Right lobe of liver (tissue), 4 donors: ENCODE measurements at regions not wholly inside any gene's neighbourhood (a gene's known extent, or its start where the extent isn't known, plus 50 kb on each side); places are given as distances from the start of the nearest gene placed in this dataset.

ENCODE experiments used
- POLR2A ChIP-seq: fragments of 450-650 bp; IDR thresholded peaks from one replicate; pipeline ENCODE4 v1.6.1; 2017; ENCODE audit warnings: antibody characterized with exemption, mild to moderate bottlenecking
- TF ChIP-seq, protein P1 (sequence below), 4 donors: fragments of 200-600 bp in 3 of 4; fragments of 450-650 bp in 1 of 4; IDR thresholded peaks; one replicate each; pipeline versions ENCODE4 v1.5.1 to v1.8.0; 2016 to 2022; ENCODE audit warnings: antibody characterized with exemption in 4 of 4, mild to moderate bottlenecking in 2 of 4
- donor health status: DM: no; HTN: no; CAD: no.
- donor health status: DM: no; HTN: no; CAD: no.
- donor health status: DM: no; HTN: yes; CAD: no.

DNA sequence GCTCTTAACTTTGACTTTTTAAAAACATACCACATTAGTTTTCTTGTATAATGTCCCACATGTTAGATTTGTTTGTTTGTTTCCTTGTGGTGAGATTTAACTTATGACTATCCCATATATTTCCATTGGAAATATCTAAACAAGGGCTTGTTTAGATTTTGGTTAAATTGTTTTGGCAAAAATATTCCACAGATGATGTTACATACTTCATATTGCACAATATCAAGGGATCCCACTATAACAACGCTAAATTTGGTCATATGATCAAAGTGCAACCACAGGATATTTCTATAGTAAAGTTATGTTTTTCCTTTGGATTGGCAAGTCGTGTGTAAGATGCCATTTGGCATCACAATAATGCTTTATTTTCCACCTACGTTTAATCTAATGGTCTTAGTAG is 396.7 kb downstream of the TGFB2 start:
- TF ChIP-seq, protein P1, sequence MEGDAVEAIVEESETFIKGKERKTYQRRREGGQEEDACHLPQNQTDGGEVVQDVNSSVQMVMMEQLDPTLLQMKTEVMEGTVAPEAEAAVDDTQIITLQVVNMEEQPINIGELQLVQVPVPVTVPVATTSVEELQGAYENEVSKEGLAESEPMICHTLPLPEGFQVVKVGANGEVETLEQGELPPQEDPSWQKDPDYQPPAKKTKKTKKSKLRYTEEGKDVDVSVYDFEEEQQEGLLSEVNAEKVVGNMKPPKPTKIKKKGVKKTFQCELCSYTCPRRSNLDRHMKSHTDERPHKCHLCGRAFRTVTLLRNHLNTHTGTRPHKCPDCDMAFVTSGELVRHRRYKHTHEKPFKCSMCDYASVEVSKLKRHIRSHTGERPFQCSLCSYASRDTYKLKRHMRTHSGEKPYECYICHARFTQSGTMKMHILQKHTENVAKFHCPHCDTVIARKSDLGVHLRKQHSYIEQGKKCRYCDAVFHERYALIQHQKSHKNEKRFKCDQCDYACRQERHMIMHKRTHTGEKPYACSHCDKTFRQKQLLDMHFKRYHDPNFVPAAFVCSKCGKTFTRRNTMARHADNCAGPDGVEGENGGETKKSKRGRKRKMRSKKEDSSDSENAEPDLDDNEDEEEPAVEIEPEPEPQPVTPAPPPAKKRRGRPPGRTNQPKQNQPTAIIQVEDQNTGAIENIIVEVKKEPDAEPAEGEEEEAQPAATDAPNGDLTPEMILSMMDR (IDR thresholded peaks at IDR 0.05), result no peak
- TF ChIP-seq POLR2A, result no peak
